ENCODE measurements at regions not wholly inside any gene's neighbourhood (a gene's known extent, or its start where the extent isn't known, plus 50 kb on each side); places are given as distances from the start of the nearest gene placed in this dataset.

DNA sequence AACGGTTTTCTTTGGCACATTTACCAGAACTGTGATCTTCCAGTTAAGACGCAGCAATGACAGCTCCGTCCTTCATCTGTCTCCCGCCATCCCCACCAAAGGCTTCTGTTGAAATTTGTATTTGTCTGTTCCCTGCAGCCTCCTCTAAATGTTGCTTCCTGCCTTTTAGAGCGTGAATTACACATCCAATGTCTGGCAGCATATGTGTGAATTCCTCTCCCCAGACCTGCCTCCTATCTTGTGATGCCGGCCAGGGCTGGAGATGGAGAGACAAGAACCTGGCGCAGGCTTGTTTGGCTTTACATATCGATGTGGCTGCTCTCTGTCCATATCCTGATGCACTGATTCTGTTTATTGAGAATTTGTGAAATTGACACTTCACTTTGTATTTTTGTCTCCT is 738.4 kb upstream of the TMEM132C start:
- no peak for DNase-seq

DNA sequence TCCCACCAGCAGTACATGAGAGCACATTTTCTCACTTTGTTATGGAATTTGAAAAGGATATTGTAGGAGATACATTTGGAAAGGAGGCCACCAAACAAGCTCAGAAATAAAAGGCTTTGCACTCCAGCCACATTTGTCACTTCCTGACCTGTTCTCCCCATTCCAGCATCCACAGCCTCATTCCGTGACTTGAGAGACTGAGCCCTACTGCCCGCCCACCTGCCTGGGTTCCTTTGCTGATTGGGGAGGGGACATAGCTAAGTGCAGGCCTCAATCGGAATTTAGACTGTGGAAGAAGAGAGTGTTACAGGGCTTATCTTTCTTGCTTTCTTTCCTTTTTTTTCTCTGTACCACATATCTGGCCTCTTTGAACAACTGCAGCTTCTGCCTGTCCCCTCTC is 735.4 kb upstream of the TMEM132C start:
- DNase-seq: no peak

DNA sequence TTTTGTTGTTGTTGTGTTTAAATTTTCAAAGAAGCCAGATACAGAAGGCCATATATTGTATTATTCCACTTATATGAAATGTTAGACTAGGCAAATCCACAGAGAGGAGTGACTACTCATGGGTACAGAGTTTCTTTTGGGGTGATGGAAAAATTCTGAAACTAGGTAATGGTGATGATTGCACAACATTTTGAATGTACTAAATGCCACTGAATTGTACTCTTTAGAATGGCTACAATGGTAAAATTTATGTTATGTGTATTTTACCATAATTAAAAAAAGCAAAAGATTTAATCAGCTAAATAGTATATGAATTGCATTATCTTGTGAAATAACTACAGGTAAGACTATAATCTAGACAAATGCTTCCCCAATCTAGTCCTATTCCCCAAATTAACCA is 733.6 kb upstream of the TMEM132C start:
- DNase-seq: no peak

DNA sequence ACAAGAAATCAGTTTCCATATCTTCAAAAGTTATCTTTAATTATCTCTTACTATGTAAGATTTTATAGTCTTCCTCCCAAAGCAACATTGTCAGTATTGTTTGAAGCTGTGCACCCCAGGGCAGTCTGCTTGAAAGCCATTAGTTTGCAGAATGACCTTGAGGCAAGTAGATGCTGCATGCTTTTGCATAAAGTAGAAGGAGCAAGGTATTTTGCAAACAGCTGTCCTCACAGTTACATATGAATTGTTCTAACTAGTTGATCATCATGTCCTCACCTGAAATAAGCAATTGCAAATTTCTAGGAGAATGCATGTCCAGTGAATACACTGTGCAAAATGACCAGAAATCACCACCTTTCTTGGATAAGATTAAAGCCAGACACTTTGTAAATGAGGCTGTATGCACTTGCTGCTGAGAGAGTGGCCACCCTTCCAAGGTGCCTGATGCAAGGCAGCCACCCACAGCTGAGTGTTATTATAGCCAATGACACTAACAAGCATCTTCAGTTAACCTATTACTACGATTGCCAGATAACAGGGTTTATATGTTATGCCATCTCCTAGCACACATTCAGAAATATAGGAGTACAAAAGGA is 730.0 kb upstream of the TMEM132C start:
- no peak for DNase-seq

DNA sequence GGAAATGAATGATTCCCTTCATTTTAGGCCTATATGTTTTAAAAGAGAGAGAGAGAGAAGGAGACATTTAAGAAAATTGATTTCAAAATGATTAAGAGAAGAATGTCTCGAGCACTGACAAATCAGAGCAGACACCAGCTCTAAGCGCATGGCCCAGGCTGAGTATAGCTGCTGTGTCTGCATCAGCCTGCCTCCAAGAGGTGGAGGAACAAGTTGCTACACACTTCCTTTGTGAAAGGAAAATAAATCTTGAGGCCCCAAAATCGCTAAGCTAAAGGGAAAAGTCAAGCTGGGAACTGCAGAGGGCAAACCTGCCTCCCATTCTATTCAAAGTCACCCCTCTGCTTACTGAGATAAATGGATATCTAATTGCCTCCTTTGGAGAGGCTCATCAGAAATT is 728.7 kb upstream of the TMEM132C start:
- no peak for DNase-seq

DNA sequence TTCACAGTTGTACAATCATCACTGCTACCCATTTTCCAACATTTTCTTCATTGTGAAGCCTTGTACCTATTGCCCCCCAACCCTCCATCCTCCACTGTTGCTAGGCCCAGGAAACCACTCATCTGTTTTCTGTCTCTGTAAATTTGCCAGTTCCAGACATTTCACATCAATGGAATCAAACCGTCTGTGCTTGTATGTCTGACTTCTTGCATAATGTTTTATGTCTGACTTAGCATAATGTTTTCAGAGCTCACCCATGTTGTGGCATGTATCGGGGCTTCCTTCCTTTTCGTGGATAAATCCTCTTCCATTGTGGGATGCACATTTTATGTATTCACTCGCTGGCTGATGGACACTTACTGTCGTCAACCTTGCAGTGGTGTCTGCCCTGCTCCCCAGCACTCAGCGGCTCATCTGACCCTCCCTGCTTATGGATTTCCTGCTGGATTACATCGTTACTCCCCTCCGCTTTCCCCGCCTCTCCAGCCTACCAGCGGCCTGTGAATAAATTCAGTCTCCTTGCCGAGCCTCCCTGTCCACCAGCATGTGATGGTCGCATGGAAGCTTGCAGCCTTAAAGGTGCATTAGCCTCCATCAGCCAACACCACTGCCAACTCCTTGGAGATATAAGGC is 727.6 kb upstream of the TMEM132C start:
- no peak for DNase-seq

DNA sequence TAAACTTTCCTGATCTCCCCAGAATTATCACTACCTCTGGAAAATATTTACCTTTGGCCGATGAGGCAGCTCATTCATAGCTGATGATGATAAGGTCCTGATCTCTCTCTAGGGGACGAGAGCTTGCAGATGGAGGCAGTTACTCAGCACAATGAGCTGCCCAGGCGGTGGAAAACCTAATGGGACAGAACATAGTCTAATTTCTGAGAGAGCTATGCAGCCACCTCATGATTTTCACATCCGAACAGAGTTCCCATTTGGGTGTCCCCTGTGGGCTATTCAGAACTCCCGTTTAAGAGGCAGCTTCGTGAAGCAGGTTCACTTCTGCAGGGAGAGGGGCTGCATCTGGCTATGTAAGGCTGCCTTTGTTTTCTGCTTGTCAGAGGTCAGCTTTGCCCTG is 724.6 kb upstream of the TMEM132C start:
- DNase-seq: no peak

DNA sequence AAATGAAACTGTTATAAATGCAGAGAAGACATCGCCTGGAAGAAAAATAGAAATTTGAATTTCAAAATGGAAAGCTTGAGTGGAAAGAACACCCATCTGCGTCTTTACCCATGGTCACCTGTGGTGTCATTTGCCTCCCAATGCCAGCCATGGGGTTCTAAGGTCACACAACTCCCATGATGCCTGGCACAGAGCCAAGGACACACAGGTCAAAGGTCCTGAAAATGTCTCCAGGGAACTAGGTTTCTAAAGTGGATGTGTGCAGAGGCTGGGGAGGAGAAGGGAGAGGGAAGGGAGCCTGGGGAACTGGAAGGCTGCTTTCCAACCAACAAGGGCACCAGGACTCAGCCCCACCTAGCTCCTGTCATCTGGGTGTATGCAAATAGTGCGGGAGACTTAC is 724.0 kb upstream of the TMEM132C start:
- no peak for DNase-seq

DNA sequence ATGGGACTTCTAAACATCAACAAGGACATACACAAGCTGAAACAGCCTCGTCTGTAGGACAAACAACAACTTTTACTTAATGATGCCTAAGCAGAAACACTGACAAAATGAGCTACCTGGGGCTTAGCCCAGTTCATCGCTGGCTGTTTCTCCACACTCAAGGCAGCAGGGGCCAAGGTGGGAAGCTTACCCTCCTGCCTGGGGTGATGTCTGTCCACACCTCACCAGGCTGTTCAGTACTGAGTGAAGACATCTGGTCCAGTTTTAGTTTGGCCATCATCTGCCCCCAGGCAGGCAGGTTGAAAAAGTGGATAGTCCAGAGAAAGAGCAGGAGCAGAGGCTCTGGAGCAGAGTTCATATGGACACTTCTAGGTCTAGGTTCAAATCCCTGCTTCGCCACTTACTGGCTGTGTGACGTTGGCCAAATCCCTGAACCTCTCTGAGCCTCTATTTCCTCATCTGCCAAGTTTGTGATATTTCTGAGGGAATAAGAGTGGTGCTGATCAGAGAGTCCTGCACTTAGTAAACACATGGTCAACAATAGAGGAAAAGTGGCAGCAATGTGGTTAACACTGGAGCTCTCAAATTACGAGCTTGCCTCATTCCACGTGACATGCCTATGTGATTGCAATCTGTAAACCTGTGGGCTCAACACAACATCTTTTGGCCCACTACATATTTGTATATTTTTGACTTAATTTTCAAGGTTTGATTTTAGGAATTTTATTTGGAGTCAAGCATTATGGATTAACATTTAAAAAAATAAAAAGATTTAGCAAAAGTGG is 720.1 kb upstream of the TMEM132C start:
- no peak for DNase-seq

DNA sequence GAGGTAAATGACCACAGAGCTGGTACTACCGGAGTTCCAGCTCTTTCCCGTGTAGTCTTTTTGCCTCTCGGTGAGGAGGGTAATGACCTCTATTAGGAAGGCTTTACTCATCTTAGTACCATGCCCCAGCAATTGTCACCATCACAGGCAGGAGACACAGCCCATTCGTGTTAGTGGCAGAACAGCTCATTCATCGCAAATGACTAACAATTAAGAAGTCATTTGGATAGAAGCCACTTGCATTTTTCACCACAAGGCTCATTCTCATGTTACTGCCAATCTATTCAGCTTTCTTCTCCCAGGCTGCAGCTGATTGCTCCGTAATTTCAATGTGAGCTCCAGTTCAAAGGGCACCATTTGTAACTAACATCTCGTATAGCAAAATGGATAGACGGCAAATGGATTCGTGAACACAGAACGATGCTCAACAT is 718.8 kb upstream of the TMEM132C start:
- no peak for DNase-seq

DNA sequence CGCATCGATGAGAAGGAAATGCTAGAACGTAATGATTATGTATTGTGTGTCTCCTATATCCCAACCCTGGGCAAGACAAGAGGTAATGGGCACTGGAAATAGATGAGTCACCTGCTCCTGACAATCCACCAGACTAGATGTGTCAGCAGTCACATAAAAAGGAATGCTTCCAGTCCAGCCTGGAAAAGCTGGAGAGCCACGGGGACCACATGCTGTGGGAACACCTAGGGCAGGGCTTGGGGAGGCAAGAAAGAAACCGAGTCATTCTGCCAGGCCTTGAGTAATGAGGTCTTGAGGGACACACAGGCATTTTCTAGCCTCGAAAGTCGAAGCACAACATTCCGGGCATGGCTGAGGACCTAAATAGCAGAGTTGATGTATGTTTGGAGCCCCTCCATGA is 716.7 kb upstream of the TMEM132C start:
- DNase-seq: no peak

DNA sequence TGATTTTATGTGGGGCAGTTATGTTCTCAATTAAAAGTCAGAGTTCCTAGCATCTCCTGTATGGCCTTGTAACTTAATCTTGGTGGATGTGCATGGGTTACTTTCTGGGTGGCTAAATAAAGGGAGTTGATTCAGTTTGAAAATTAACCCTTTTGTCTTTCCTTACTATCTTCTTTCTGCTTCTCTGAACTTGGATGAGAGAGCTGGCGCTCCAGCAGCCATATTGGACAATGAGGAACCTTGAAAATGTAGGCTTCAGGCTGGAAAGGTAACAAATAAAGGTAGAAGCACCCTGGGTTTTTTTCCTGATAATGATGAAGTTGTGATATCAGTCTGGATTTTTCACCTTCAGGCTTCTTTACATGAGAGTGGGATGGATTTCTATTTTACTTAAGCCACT is 714.1 kb upstream of the TMEM132C start:
- no peak for DNase-seq

DNA sequence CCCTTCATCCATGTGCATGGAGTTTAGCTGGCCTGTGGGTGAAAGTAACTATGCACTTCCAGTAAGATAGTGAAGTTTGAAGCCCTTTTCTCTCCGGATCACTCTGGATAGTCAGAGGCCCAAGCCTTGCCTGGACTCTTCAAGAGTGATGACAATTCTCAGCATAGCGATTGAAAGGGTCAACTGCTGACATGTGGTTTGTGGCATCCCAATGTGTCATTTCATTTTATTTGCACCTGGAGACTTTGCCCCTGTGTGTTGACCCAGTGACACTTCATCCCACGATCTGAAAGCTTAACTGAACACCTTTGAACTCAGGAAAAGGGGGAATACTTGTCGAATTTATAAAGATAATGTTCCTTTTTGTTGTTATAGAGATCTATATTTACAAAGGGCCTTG is 711.9 kb upstream of the TMEM132C start:
- DNase-seq: no peak

DNA sequence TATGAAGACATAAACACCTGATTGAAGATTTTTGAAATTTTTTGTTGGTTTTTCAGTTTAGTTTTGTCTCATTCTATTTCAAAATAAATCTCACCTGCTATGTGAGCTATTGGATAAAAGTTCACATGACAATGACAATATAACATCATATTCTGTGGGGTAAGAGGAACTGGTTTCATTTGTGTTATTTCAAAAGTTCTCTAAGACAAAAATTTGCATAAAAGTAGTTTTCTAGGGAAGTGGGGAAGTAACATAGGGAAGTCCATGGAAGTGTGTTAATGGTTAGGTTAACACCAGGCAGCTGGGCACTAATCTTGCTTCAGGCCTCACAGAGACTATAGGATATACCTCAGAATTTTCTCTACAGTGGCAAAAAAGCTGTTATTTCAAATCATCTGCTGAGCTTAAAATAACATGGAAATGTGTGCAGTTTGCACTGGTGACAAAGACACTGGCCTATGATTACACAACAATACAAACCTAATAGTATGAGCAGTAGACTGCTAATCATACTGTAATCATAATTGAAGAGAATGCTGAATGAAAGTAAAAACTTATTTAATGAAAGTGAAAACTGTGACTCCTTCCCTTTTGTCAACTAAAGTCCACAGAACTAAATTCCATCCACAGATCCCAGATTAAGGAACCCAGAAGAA is 710.6 kb upstream of the TMEM132C start:
- DNase-seq: peak in 2 of 4 experiments; percentile 30 to 39

DNA sequence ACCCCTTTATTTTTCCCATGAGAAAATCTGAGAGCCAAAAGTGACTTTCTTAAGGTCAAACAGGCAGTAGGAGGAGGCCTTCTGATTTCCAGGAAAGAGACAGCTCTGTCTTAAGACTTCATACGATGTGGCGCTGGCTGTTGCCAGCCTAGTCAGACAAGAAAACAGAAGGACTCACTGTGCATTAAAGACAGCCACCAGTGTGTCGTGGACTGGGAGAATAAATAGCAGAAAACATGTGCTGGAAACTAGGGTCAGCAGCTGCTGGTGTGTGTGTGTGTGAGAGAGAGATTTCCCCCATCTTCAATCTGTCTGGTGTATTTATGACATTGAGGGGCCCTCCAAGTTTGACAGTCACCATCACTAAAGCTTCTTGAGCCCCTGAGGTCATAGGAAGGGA is 708.6 kb upstream of the TMEM132C start:
- DNase-seq: no peak

DNA sequence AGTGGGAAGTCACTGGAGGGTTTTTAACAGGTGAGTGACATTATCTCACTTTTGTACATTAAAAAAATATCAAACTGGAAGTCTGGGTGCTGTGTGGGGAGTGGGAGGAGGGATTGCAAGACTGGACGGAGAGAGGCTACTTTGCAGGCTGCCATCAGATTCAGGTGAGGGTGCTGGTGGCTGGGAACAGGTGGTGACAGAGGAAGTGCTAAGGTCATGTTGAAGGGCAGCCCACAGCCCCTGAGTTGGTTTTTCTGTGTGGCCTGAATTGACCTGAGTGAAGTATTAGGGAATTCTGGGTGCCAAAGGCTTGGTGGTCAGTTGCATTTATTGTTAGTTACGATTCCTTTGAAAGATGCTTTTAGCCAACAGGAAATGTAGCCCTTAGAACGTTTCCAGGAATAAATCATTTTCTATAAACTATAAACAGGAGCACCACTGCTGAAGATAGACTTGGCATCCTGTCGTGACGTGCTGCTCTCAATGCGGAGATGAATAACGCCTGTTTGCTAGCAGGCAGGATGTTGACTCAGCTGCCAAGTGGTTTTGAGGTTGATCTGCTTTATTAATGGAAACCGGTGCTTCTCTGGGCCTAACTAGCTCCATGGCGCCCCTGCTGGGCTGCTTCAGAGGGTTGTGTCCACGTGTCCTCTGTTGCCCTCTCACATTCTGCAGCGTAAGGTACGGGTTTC is 707.5 kb upstream of the TMEM132C start:
- peak; percentile 4 to 16 (median 10) for DNase-seq

DNA sequence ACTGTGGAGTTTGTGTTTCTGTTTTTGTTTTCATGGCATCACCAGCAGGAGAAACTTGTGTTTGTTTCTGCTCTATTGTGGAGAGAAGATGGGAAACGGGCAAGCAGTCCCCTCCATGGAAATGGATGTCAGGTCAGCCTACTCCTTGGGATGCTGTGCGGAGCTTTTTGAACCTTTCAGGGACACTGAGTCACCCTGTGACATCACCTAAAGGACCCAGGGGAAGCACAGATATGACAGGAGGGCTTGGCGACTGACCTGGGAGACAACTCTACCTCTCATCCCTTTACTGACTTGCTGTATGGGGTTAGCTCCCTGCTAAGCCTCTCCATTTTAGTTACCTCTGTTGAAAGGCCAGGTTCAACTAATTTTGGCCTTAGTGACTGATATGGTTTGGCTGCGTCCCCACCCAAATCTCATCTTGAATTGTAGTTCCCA is 706.9 kb upstream of the TMEM132C start:
- DNase-seq: no peak

DNA sequence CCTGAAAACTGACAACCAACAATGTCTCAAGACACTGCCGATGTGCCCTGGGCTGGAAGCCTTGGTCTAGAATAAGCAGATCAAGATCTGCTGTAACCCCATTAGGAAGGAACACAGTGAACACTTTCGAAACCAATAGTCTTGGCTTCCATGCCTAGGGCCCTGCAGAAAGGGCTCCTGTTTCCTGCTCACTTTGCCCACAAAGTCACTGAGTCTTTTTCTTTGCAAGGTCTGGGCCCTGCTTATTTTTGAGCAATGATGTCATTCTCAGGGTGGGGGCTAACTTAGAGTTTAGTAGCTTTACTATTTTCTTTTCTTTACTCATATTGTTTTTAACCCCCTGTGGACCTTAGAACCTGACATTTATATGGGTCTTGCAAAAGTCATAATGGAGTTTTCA is 704.2 kb upstream of the TMEM132C start:
- no peak for DNase-seq

DNA sequence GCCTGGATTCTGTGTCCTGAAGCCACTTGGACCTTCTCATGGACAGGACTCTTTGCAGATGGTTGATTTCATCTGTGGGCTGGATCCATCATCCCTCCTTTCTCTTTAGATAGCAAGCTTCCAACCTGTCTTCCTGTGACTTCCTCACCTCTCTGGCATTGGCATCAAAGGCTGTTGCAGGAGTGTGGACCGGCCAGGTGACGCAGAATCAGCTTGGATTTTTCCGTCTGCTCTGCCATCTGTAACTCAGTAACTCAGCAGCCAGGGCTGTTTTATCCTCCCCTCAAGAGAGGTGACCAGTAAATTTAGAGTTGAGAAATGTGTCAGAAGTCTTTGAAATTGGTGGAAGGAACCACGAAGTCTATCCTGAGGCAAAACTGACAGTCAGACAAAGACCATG is 701.7 kb upstream of the TMEM132C start:
- DNase-seq: no peak

DNA sequence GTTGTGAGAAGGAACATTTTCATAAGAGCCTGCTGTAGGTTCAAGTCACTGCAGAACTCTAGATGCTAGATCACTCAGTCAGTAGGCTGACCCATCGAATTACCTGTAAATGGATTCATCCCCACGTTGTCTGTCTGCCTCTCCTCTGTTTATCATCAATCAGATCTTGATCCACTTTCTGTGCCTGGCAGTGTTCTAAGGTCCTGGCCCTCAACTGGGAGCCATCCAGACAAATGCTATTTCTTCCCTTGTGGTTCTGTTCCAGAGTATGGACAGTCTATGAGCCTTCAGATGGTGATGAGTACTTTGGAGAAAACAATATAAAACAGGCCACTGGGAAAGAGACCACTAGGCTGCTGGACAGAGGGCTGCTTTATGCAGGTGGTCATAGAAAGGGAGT is 699.4 kb upstream of the TMEM132C start:
- DNase-seq: no peak

DNA sequence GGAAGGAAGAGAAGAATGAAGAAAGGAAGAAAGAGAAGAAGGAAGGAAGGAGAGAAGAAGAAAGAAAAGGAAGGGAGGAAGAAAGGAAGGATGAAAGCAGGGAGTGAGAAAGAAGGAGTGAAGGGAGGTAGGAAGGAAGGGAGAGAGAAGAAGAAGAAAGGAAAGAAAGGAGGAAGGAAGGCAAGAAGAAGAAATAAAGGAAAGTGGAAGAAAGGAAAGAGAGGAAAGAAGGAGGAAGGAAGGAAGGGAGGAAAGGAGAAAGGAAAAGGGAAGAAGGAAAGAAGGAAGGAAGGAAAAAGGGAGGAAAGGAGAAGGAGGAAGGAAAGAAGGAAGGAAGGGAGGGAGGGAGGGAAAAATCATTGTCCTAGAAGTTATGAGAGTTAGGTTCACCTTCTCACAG is 696.6 kb upstream of the TMEM132C start:
- DNase-seq: no peak

DNA sequence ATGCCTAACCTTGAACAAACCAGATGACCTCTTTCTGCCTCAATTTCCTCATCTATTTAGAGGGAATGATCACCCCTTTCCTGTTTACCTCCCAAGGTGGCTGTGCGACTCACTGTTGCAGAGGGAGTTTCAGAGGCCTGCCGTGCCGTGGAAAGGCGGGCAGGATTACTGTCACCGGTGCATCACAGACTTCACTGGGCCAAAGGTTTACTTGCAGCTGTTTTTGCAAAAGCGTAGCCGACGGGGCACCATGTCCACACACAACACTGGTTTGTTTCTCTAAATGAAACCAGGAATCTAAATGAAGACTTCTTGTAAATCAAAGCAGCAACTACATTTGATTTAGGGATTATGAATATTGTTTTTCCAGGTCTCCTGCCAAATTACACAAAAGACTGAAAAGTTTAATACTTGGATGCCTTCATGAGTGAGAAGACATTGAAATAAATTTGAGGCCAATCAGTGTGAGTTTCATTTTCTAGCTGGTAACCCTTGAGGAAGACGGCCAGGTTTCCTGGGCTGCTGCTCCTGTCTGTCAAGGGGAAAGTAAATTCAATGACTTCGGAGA is 696.1 kb upstream of the TMEM132C start:
- DNase-seq: no peak

DNA sequence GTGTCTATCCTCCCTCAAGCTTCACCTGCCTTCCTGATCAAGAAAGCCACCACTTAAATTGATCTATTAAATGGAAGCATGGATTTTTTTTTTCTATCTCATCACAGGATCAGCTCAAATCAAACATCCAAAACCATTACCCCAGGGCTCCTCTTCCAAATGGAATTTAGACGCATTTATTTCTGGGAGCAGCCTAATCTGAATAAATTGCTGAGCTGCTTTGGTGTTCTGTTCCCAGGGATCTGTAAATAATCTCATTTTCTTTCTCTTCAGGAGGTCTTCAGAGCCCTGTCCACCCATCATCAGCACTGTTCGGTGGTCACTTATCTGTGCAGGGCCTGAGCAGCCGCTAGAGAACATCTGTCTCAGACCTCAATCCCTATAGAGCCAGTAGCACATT is 695.4 kb upstream of the TMEM132C start:
- DNase-seq: no peak
